ENCODE measurements at regions not wholly inside any gene's neighbourhood (a gene's known extent, or its start where the extent isn't known, plus 50 kb on each side); places are given as distances from the start of the nearest gene placed in this dataset.

DNA sequence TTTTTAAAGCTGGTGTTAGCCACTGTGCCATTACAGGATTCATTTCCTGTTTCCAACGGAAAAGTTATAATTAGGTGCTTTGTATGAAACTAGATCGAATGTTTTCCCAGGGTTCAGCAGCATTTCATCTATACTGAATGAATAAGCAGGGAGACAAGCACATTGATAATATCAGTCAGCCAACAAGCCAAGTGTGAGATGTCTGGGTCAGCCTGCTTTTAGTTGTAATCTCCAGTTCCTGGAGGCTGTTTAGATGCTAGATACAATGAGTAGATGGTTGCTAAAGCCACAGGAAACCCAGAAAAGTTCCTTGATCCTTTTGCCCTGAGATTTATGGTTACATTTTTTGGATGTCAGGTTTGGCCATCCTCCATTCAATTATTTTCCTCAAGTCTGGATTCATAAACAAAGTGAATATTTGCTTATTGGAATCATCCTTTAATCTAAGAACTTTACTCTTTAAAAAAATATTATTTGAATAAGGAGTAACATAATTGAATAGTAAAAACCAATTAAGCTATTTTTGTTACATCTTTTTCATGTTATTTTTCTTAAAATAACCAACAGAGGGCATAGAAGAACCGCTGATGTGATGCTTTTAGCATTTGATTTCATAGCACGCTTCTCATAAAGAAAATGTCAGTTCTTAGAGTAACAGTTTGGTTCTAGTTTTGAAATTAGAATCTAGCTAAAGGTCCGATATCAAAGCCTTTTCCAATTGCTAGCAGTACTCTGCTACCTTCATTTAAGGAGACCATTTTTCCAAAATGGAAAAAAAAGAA, 76.6 kb downstream of the HSPA13 start:
- no peak for TF ChIP-seq EZH2phosphoT487 (IDR thresholded peaks at IDR 0.05)
- TF ChIP-seq, protein P1, sequence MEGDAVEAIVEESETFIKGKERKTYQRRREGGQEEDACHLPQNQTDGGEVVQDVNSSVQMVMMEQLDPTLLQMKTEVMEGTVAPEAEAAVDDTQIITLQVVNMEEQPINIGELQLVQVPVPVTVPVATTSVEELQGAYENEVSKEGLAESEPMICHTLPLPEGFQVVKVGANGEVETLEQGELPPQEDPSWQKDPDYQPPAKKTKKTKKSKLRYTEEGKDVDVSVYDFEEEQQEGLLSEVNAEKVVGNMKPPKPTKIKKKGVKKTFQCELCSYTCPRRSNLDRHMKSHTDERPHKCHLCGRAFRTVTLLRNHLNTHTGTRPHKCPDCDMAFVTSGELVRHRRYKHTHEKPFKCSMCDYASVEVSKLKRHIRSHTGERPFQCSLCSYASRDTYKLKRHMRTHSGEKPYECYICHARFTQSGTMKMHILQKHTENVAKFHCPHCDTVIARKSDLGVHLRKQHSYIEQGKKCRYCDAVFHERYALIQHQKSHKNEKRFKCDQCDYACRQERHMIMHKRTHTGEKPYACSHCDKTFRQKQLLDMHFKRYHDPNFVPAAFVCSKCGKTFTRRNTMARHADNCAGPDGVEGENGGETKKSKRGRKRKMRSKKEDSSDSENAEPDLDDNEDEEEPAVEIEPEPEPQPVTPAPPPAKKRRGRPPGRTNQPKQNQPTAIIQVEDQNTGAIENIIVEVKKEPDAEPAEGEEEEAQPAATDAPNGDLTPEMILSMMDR (IDR thresholded peaks at IDR 0.05), result peak; percentile 29
